Fibroblast of pulmonary artery (primary cell): ENCODE measurements at regions not wholly inside any gene's neighbourhood (a gene's known extent, or its start where the extent isn't known, plus 50 kb on each side); places are given as distances from the start of the nearest gene placed in this dataset.

ENCODE experiments used
- DNase-seq: peaks from one replicate; pipeline ENCODE4 v3.0.0-alpha.2; 2010; ENCODE audit warnings: low read depth
- H3K4me3 ChIP-seq: replicated peaks from 2 replicates; pipeline ENCODE4 v1.5.1; 2011; ENCODE audit warnings: low read depth, mild to moderate bottlenecking, control low read depth, low read length, moderate library complexity
- TF ChIP-seq, protein P1 (sequence below): IDR thresholded peaks from 2 replicates; pipeline ENCODE4 v1.5.1; 2011; ENCODE audit warnings: mild to moderate bottlenecking, control low read depth, low read length, inconsistent platforms; ENCODE audit errors: missing control alignments

DNA sequence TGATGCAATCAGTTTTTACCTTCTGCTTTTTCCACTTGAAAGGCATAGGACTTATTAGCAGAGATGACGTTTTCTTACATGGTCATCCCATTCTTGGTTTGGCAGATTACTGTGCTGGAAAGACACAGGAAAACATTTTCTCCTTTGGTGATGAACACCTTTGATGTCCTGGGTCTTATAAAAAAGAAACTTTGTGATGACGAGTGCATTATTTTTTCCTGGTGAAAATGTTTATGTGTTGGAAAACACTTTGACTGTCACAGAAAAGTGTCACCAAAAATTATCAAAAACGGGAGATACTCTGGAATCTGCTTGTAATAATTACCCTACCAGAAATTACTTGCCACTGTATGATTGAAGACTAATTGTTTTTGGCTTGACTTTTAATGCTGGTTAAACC lies 2020.9 kb downstream of the MAT2B start:
- TF ChIP-seq, protein P1, sequence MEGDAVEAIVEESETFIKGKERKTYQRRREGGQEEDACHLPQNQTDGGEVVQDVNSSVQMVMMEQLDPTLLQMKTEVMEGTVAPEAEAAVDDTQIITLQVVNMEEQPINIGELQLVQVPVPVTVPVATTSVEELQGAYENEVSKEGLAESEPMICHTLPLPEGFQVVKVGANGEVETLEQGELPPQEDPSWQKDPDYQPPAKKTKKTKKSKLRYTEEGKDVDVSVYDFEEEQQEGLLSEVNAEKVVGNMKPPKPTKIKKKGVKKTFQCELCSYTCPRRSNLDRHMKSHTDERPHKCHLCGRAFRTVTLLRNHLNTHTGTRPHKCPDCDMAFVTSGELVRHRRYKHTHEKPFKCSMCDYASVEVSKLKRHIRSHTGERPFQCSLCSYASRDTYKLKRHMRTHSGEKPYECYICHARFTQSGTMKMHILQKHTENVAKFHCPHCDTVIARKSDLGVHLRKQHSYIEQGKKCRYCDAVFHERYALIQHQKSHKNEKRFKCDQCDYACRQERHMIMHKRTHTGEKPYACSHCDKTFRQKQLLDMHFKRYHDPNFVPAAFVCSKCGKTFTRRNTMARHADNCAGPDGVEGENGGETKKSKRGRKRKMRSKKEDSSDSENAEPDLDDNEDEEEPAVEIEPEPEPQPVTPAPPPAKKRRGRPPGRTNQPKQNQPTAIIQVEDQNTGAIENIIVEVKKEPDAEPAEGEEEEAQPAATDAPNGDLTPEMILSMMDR = no peak
- DNase-seq = no peak

GRCh38 chr5:165527577-165527976 lies 2022.2 kb downstream of the MAT2B start:
- H3K4me3 ChIP-seq = no peak overlapping the region
- TF ChIP-seq, protein P1 = no peak
- no peak for DNase-seq

More for the DNA sequence above, 2020.9 kb downstream of the MAT2B start:
- H3K4me3 ChIP-seq = no peak overlapping the region

- DNase-seq = no peak
- TF ChIP-seq, protein P1 = no peak
- no peak overlapping the region for H3K4me3 ChIP-seq
Measured at GRCh38 chr5:165538065-165538464, 2032.6 kb downstream of the MAT2B start.

DNA sequence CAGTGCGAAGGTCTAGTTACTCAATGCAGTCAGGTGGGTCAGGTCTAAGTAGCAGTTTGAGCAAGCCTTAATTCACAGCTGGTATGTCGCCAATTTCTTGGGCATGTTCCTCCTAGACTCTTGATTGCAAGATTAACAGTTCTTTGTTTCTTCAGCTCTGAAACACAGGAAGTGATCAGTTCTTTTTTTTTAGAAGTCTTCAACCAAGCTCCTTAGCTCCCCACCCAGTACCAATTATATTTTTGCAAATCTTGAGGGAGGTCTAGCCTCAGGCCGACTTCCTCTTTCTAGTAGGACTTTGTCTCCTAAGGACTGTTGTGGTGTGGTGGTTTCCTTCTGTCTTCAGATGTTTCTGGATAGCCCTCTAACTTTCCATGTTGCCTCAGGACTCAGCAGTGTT lies 2054.2 kb downstream of the MAT2B start:
- no peak for DNase-seq
- TF ChIP-seq, protein P1 = no peak
- no peak overlapping the region for H3K4me3 ChIP-seq

DNA sequence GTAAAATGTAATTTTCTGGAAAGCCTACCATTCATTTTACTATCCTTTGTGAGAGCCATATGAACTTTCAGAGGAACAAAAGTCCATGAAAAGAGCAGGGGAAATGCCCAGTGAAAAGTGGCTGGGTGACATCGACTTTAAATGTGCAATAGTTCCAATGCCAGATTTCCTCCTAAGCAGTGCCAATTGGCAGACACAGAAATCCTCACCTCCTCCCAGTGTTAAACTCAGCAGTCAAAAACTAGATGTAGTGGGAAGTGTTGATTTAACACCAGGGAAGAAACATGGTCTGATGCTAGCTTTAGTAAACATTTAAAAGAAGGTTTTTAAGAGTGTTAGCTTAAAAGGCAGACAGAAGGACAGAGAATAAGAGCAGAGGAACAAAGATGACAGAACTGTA lies 2055.2 kb downstream of the MAT2B start:
- TF ChIP-seq, protein P1 = no peak
- DNase-seq = no peak
- H3K4me3 ChIP-seq = no peak overlapping the region

DNA sequence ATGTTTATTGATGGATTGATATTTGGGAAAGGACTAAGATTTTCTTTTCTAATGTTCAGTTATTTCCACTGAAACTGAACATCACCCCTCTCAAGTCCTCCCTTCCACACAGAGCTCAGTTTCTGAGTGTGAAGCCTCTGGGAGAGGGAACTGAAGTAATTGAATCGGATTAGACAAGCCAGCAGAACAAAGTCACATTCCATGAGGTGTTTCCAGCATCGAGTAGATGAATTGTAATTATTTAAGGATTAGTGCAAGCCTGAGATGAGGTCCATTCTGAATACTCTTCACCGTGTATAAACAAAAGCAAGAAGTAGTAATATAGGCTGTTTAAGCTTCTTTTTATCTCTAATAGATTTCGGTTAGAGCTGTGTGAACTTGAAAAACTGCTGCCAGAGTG lies 2060.5 kb downstream of the MAT2B start:
- H3K4me3 ChIP-seq = no peak overlapping the region
- TF ChIP-seq, protein P1 = no peak
- no peak for DNase-seq

- TF ChIP-seq, protein P1 = no peak
- DNase-seq = no peak
- no peak overlapping the region for H3K4me3 ChIP-seq
Measured at GRCh38 chr5:165569551-165569950, 2064.1 kb downstream of the MAT2B start.
